ENCODE measurements at regions not wholly inside any gene's neighbourhood (a gene's known extent, or its start where the extent isn't known, plus 50 kb on each side); places are given as distances from the start of the nearest gene placed in this dataset.

DNA sequence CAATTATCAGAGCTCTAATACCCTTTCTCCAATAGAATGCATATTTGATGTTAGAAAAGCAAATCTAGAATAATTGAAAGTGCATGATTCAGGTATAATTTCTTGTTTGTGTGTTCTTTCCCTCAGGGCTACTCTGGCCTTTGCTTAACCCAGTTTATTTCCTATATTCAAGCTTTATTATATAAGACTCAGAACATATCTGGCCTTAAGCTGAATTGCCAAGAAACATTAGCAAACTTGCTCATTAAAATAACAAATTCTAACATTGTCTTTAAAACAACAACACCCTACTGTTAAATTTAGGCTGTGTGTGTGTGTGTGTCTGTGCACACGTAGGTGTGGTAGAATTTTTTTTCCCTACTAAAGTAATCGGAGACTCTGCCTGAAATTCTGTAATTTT lies 426.5 kb downstream of the UTRN start:
- peaks cover 4% of the 10 kb centered on the region for H3K4me1 ChIP-seq
- H3K27ac ChIP-seq = no peak overlapping the region
- H3K36me3 ChIP-seq = no peaks in the 10 kb centered on the region
- TF ChIP-seq EP300 (IDR thresholded peaks at IDR 0.05) (no peak), POLR2A (IDR thresholded peaks at IDR 0.05) (no peak), CTCF (IDR thresholded peaks at IDR 0.05) (no peak), POLR2AphosphoS5 (IDR thresholded peaks at IDR 0.05) (no peak)
- no peaks in the 10 kb centered on the region for H3K9me3 ChIP-seq
- no peak overlapping the region for H3K4me3 ChIP-seq
- H3K27me3 ChIP-seq = no peaks in the 10 kb centered on the region
- 81% methylated on average over 2 of the region's 2 CpGs for WGBS
- no peak for DNase-seq (ENCODE audit: low spot score in 2 of 2)

DNA sequence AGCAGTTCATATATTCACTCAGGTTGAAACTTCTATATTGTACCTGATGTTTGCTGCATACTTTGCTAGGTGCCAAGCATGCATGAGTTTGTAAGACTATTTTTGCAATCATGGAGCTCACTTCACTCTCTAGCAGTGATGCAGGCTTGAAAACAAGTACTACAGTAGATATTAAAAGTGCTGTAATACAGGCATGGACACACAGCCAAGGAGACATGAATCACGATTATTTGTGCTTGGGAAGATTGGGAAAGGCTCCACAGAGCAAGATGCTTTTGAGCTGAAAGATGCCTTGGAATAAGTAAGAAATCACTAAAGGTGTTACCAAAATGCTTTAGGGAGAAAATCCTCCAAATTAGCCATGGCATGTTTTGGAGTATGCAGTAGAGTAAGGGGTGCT lies 427.4 kb downstream of the UTRN start:
- 48% methylated on average over 1 of the region's 1 CpG for WGBS
- no peak overlapping the region for H3K27ac ChIP-seq
- H3K4me1 ChIP-seq = peaks cover 4% of the 10 kb centered on the region
- H3K36me3 ChIP-seq = no peaks in the 10 kb centered on the region
- no peaks in the 10 kb centered on the region for H3K27me3 ChIP-seq
- no peak for DNase-seq (ENCODE audit: low spot score in 2 of 2)
- H3K4me3 ChIP-seq = no peak overlapping the region
- TF ChIP-seq POLR2A (IDR thresholded peaks at IDR 0.05) (no peak), EP300 (IDR thresholded peaks at IDR 0.05) (no peak), POLR2AphosphoS5 (IDR thresholded peaks at IDR 0.05) (no peak), CTCF (IDR thresholded peaks at IDR 0.05) (no peak)
- H3K9me3 ChIP-seq = no peaks in the 10 kb centered on the region

- Histone ChIP-seq H3K4me3 (no peak overlapping the region), H3K9me3 (no peaks in the 10 kb centered on the region), H3K4me1 (peaks cover 4% of the 10 kb centered on the region), H3K27me3 (no peaks in the 10 kb centered on the region), H3K36me3 (no peaks in the 10 kb centered on the region), H3K27ac (no peak overlapping the region)
- 88% methylated on average over 2 of the region's 2 CpGs for WGBS
- no peak for DNase-seq (ENCODE audit: low spot score in 2 of 2)
- no peak for TF ChIP-seq POLR2A (IDR thresholded peaks at IDR 0.05)
- no peak for TF ChIP-seq EP300 (IDR thresholded peaks at IDR 0.05)
Observed at GRCh38 chr6:144714021-144714712, 429.0 kb downstream of the UTRN start.

DNA sequence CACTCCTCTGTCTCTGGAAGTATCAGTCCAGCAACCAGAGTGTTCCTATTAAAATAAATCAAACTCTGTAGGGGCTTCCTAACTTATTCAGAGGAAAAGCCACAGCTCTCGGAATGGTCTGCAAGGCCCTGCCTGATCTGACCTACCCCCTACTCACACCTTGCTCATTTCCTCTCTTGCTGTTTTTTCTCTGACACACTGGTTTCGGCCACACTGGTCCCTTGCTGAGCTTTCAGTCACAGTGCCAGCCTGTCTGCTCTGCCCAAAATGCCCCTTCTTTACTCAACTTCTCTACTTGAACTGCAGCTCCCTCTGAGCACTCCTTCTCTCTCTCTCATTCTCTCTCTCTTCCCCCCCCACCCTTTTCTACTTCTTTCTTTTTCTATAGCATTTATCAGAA lies 430.2 kb downstream of the UTRN start:
- Histone ChIP-seq H3K4me1 (peaks cover 4% of the 10 kb centered on the region), H3K27me3 (no peaks in the 10 kb centered on the region), H3K27ac (no peak overlapping the region), H3K9me3 (no peaks in the 10 kb centered on the region), H3K36me3 (no peaks in the 10 kb centered on the region), H3K4me3 (no peak overlapping the region)
- DNase-seq (ENCODE audit: low spot score in 2 of 2) = no peak
- WGBS = 98% methylated on average over 2 of the region's 2 CpGs
- TF ChIP-seq POLR2A (IDR thresholded peaks at IDR 0.05) = no peak
- no peak for TF ChIP-seq POLR2AphosphoS5 (IDR thresholded peaks at IDR 0.05)
- TF ChIP-seq EP300 (IDR thresholded peaks at IDR 0.05) = no peak
- TF ChIP-seq CTCF (IDR thresholded peaks at IDR 0.05) = no peak

DNA sequence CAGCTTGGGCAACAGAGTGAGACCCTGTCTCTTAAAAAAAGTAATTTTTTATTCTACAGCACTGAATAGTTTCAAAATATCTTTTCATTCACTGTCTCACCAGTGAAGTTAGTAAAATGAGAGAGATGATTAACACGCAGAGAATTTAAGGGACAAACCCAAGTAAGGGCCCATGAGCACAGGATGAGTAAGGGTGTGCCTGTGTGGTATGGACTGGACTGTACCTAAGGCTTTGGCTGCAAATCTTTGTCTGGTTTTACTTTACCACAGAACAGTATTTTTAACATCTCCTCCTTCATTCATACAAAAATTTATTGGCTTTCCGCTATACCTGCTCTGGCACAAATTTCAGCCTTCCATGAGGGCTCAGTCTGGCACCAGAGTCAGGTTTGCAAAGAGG lies 433.3 kb downstream of the UTRN start:
- no peak for TF ChIP-seq CTCF (IDR thresholded peaks at IDR 0.05)
- TF ChIP-seq EP300 (IDR thresholded peaks at IDR 0.05) = no peak
- TF ChIP-seq POLR2AphosphoS5 (IDR thresholded peaks at IDR 0.05) = no peak
- no peak for TF ChIP-seq POLR2A (IDR thresholded peaks at IDR 0.05)
- WGBS = 86% methylated on average over 2 of the region's 2 CpGs
- H3K4me3 ChIP-seq = no peak overlapping the region
- H3K9me3 ChIP-seq = no peaks in the 10 kb centered on the region
- H3K27ac ChIP-seq = no peak overlapping the region
- DNase-seq (ENCODE audit: low spot score in 2 of 2) = no peak
- no peaks in the 10 kb centered on the region for H3K27me3 ChIP-seq
- no peaks in the 10 kb centered on the region for H3K4me1 ChIP-seq
- no peaks in the 10 kb centered on the region for H3K36me3 ChIP-seq

GRCh38 chr6:144721232-144721631 lies 436.1 kb downstream of the UTRN start:
- Histone ChIP-seq H3K27me3 (no peaks in the 10 kb centered on the region), H3K27ac (no peak overlapping the region), H3K36me3 (no peaks in the 10 kb centered on the region), H3K9me3 (no peaks in the 10 kb centered on the region), H3K4me3 (no peak overlapping the region), H3K4me1 (peaks cover 4% of the 10 kb centered on the region)
- WGBS = 97% methylated on average over 3 of the region's 3 CpGs
- DNase-seq (ENCODE audit: low spot score in 2 of 2) = no peak
- no peak for TF ChIP-seq EP300 (IDR thresholded peaks at IDR 0.05)

All from suprapubic skin (tissue), 4 donors.